Ishikawa (cell line): ENCODE measurements at regions not wholly inside any gene's neighbourhood (a gene's known extent, or its start where the extent isn't known, plus 50 kb on each side); places are given as distances from the start of the nearest gene placed in this dataset.

Experiments used
- CEBPB ChIP-seq: IDR thresholded peaks from 2 replicates; pipeline ENCODE4 v1.6.1; 2012
- CREB1 ChIP-seq: IDR thresholded peaks from 2 replicates; pipeline ENCODE4 v1.6.1; 2012; ENCODE audit warnings: low read depth
- EGR1 ChIP-seq: IDR thresholded peaks from 2 replicates; pipeline ENCODE4 v1.6.1; 2012
- EP300 ChIP-seq: IDR thresholded peaks from 2 replicates; pipeline ENCODE4 v1.6.1; 2012; ENCODE audit warnings: borderline replicate concordance
- FOXM1 ChIP-seq: IDR thresholded peaks from 2 replicates; pipeline ENCODE4 v1.6.1; 2012; ENCODE audit warnings: low read depth, borderline replicate concordance
- NFIC ChIP-seq: IDR thresholded peaks from 2 replicates; pipeline ENCODE4 v1.6.1; 2012
- RAD21 ChIP-seq: IDR thresholded peaks from 2 replicates; pipeline ENCODE4 v1.6.1; 2012; ENCODE audit warnings: low read depth
- TAF1 ChIP-seq: IDR thresholded peaks from 2 replicates; pipeline ENCODE4 v1.6.1; 2012; ENCODE audit warnings: low read depth, mild to moderate bottlenecking
- TCF12 ChIP-seq: IDR thresholded peaks from 2 replicates; pipeline ENCODE4 v1.6.1; 2012; ENCODE audit warnings: low read depth
- TEAD4 ChIP-seq: IDR thresholded peaks from 2 replicates; pipeline ENCODE4 v1.6.1; 2012
- YY1 ChIP-seq: IDR thresholded peaks from 2 replicates; pipeline ENCODE4 v1.6.1; 2012; ENCODE audit warnings: low read depth
- ZBTB7A ChIP-seq: IDR thresholded peaks from 2 replicates; pipeline ENCODE4 v1.6.1; 2012; ENCODE audit warnings: low read depth
- TF ChIP-seq, protein P1 (sequence below): IDR thresholded peaks from 2 replicates; pipeline ENCODE4 v1.6.1; 2012
- TF ChIP-seq, protein P2 (sequence below): IDR thresholded peaks from 2 replicates; pipeline ENCODE4 v1.6.1; 2012; ENCODE audit warnings: low read depth, mild to moderate bottlenecking
- TF ChIP-seq, protein P3 (sequence below): IDR thresholded peaks from 2 replicates; pipeline ENCODE4 v1.6.1; 2012

DNA sequence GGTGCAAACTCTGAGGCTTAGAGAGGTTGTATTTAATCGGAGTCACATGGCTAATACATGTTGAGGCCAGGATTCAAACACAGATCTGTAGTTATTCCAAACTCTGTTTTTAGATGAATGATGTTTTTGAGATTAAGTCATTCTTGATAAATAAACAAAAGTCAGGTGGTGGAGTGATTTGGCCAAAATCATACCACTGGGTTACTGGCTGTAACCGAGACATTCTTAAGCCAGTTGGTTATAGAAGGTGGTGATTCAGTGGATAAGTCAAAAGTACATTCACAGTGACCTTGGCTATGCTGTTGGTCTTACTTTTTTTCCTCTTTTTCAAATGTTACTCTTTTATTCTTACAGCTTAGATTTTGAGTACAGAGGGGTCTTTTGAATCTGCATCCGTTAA, 361.4 kb downstream of the KIF20B start:
- TF ChIP-seq, protein P1, sequence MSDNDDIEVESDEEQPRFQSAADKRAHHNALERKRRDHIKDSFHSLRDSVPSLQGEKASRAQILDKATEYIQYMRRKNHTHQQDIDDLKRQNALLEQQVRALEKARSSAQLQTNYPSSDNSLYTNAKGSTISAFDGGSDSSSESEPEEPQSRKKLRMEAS: no peak

DNA sequence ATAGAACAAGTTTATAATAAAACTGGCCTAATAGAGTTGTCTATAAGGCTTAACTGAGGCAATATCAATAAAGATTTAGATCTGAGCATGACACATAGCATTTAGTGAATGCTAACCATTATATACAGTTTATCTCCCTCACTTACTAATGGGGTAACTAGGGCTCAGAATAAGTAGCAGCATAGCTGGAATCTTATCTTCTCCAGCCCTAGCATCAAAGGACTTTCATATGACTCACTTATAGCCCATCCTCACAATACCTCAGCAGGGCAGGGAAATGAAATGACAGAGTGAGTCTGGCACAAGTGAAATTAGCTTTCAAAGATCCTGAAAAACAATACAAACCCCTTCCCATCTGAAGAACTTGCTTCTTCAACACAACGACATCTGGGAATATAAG, 362.9 kb downstream of the KIF20B start:
- no peak for TF ChIP-seq RAD21
- TF ChIP-seq CEBPB: no peak
- TF ChIP-seq, protein P2, sequence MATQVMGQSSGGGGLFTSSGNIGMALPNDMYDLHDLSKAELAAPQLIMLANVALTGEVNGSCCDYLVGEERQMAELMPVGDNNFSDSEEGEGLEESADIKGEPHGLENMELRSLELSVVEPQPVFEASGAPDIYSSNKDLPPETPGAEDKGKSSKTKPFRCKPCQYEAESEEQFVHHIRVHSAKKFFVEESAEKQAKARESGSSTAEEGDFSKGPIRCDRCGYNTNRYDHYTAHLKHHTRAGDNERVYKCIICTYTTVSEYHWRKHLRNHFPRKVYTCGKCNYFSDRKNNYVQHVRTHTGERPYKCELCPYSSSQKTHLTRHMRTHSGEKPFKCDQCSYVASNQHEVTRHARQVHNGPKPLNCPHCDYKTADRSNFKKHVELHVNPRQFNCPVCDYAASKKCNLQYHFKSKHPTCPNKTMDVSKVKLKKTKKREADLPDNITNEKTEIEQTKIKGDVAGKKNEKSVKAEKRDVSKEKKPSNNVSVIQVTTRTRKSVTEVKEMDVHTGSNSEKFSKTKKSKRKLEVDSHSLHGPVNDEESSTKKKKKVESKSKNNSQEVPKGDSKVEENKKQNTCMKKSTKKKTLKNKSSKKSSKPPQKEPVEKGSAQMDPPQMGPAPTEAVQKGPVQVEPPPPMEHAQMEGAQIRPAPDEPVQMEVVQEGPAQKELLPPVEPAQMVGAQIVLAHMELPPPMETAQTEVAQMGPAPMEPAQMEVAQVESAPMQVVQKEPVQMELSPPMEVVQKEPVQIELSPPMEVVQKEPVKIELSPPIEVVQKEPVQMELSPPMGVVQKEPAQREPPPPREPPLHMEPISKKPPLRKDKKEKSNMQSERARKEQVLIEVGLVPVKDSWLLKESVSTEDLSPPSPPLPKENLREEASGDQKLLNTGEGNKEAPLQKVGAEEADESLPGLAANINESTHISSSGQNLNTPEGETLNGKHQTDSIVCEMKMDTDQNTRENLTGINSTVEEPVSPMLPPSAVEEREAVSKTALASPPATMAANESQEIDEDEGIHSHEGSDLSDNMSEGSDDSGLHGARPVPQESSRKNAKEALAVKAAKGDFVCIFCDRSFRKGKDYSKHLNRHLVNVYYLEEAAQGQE: no peak
- TF ChIP-seq EP300: no peak
- TF ChIP-seq NFIC: no peak
- TF ChIP-seq, protein P3, sequence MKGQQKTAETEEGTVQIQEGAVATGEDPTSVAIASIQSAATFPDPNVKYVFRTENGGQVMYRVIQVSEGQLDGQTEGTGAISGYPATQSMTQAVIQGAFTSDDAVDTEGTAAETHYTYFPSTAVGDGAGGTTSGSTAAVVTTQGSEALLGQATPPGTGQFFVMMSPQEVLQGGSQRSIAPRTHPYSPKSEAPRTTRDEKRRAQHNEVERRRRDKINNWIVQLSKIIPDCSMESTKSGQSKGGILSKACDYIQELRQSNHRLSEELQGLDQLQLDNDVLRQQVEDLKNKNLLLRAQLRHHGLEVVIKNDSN: no peak
- no peak for TF ChIP-seq TEAD4
- no peak for TF ChIP-seq EGR1
- TF ChIP-seq YY1: no peak
- TF ChIP-seq ZBTB7A: no peak
- TF ChIP-seq TCF12: no peak

DNA sequence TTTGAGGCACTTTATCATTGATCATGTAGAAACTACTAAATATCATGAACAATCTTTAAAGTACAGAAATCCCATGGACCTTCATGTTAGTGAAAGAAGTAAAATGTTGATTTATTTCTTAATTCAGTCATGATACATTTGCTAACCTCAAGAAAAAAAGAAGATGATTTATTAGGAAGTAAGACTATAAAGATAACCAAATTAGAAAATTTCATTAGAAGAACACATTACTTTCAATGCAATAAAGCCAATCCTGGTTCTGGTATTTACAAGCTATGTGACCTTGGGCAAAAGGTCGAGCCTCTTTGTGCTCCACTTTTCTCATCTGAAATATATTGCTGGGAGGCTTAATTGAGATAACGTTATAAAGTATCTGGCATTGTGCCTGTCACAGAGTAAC, 365.0 kb downstream of the KIF20B start:
- TF ChIP-seq EGR1: no peak
- no peak for TF ChIP-seq EP300
- TF ChIP-seq RAD21: no peak
- no peak for TF ChIP-seq YY1
- no peak for TF ChIP-seq CREB1
- no peak for TF ChIP-seq TEAD4
- no peak for TF ChIP-seq NFIC
- TF ChIP-seq, protein P3: no peak
- TF ChIP-seq, protein P1: no peak
- TF ChIP-seq CEBPB: no peak
- TF ChIP-seq, protein P2: no peak
- no peak for TF ChIP-seq ZBTB7A
- no peak for TF ChIP-seq TCF12
- no peak for TF ChIP-seq TAF1
- no peak for TF ChIP-seq FOXM1

DNA sequence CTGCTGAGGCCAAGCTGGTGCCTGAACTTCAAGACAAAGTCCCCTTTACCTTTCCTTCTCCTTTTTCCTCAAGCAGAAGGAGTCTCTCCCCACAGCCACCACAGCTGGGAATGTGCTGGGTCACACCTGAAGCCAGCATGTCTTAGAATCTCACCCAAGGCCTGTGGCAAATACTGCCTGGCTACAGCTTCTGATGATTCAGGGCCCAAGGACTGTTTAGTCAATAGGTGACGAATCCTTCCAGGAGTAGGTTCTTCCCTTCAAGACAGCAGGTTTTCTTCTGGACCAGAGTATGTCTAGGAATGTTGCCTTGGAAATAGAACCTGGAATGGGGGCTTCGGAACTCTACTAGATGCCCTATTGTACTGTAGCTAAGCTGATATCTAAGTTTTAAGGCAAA, 374.6 kb downstream of the KIF20B start:
- TF ChIP-seq CREB1 (no peak), FOXM1 (no peak), EP300 (no peak), YY1 (no peak), TEAD4 (no peak), EGR1 (no peak), RAD21 (no peak), TCF12 (no peak), CEBPB (no peak), NFIC (no peak), ZBTB7A (no peak), TAF1 (no peak)
- TF ChIP-seq, protein P1: no peak
- TF ChIP-seq, protein P3: no peak
- TF ChIP-seq, protein P2: no peak
